OCI-LY7 (cell line): ENCODE measurements at regions not wholly inside any gene's neighbourhood (a gene's known extent, or its start where the extent isn't known, plus 50 kb on each side); places are given as distances from the start of the nearest gene placed in this dataset.

Experiments
- EZH2phosphoT487 ChIP-seq: fragments of 200-600 bp; sonication (generic); IDR thresholded peaks from 2 replicates; pipeline ENCODE4 v1.6.1; 2018; ENCODE audit warnings: low read depth, borderline replicate concordance, mild to moderate bottlenecking, mixed run types, antibody characterized with exemption, low read length, moderate library complexity, mixed read lengths
- TF ChIP-seq, protein P1 (sequence below): fragments of 200-600 bp; sonication (generic); conservative IDR thresholded peaks from 2 replicates; pipeline ENCODE4 v1.5.1; 2014; ENCODE audit warnings: mild to moderate bottlenecking, antibody characterized with exemption, low read length, moderate library complexity, mixed read lengths

DNA sequence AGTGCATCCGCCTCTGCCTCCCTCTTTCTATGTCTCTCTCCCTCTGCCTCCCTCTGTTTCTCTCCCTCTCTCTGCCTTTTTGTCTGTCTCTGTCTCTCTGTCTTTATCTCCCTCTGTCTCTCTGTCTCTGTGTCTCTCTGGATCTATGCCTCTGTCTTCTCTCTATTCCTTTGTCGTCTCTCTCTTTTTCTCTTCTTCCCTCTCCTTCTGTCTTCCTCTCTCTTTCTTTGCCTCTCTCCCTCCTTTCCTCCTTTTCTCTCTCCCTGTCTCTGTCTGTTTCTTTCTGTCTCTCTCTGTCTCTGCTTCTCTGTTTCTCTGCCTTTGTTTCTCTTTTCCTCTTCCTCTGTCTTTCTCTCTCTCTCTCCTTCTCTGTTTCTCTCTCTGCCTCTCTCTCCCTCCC is 678.8 kb upstream of the NRP1 start:
- TF ChIP-seq, protein P1, sequence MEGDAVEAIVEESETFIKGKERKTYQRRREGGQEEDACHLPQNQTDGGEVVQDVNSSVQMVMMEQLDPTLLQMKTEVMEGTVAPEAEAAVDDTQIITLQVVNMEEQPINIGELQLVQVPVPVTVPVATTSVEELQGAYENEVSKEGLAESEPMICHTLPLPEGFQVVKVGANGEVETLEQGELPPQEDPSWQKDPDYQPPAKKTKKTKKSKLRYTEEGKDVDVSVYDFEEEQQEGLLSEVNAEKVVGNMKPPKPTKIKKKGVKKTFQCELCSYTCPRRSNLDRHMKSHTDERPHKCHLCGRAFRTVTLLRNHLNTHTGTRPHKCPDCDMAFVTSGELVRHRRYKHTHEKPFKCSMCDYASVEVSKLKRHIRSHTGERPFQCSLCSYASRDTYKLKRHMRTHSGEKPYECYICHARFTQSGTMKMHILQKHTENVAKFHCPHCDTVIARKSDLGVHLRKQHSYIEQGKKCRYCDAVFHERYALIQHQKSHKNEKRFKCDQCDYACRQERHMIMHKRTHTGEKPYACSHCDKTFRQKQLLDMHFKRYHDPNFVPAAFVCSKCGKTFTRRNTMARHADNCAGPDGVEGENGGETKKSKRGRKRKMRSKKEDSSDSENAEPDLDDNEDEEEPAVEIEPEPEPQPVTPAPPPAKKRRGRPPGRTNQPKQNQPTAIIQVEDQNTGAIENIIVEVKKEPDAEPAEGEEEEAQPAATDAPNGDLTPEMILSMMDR = no peak
- TF ChIP-seq EZH2phosphoT487 = no peak
